ENCODE measurements at regions not wholly inside any gene's neighbourhood (a gene's known extent, or its start where the extent isn't known, plus 50 kb on each side); places are given as distances from the start of the nearest gene placed in this dataset.

DNA sequence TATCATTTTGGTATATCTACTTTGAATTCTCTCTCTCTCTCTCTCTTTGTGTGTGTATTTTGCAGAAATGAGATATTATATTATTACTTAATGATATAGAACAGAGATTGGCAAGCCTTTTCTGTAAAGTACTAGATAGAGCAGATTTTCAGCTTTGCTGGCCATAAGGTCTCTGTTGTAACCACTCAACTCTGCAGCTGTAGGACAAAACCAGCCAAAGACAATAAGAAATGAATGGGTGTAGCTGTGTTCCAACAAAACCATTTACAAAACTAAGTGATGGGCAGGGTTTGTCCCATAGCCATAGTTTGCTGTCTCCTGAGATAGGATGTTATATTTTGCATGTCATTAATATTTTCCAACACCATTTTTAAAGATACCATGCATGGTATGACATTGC, 91.2 kb upstream of the TSHZ2 start:
- TF ChIP-seq, protein P1, sequence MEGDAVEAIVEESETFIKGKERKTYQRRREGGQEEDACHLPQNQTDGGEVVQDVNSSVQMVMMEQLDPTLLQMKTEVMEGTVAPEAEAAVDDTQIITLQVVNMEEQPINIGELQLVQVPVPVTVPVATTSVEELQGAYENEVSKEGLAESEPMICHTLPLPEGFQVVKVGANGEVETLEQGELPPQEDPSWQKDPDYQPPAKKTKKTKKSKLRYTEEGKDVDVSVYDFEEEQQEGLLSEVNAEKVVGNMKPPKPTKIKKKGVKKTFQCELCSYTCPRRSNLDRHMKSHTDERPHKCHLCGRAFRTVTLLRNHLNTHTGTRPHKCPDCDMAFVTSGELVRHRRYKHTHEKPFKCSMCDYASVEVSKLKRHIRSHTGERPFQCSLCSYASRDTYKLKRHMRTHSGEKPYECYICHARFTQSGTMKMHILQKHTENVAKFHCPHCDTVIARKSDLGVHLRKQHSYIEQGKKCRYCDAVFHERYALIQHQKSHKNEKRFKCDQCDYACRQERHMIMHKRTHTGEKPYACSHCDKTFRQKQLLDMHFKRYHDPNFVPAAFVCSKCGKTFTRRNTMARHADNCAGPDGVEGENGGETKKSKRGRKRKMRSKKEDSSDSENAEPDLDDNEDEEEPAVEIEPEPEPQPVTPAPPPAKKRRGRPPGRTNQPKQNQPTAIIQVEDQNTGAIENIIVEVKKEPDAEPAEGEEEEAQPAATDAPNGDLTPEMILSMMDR (IDR thresholded peaks at IDR 0.05) = no peak

DNA sequence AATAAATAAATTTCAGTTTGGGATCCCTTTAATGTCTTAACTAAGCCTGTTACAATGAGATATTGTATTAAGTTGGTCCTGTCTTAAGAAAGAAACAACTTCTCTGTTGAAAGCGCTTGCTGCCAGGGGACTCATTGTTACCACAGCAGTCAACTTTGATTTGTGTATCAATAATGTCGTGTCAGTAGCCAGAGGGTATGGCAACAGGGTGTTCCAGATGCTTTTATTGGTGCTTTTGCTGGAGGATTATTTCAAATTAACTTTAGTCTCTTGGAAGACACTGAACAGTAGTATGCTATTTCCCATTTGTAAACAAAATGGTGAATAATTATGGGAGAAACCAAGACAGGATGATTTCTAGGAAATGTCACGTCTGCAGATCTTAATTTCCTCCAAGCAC, 91.9 kb upstream of the TSHZ2 start:
- no peak overlapping the region for H3K4me3 ChIP-seq (replicated peaks in 1 of 3; ENCODE audit: low read depth in 2 of 3, low read length in 3 of 3)
- H3K27me3 Mint-ChIP-seq (ENCODE audit: low read depth in 3 of 3) = peaks cover 0 to 3% (median 2%) of the 10 kb centered on the region in 3 donors
- no peak overlapping the region for H3K9ac ChIP-seq (ENCODE audit: insufficient read depth, low read length, poor library complexity, severe bottlenecking)
- no peaks in the 10 kb centered on the region for H3K27me3 ChIP-seq (ENCODE audit: control insufficient read depth in 2 of 2, insufficient read depth in 2 of 2, low read length in 2 of 2)
- WGBS (ENCODE audit: insufficient coverage) = 0% methylated on average over 1 of the region's 3 CpGs
- intact Hi-C loops (cut with micrococcal nuclease) = no loop called here
- TF ChIP-seq, protein P1 (IDR thresholded peaks at IDR 0.05) = no peak
- no peaks in the 10 kb centered on the region for H3K4me1 Mint-ChIP-seq
- no peak overlapping the region for H3K27ac Mint-ChIP-seq
- no peaks in the 10 kb centered on the region for H3K79me2 ChIP-seq (ENCODE audit: insufficient read depth, low read length)
- no peak for DNase-seq
- H3K4me3 Mint-ChIP-seq = no peak overlapping the region
- no peaks in the 10 kb centered on the region for H3K36me3 Mint-ChIP-seq
- peaks cover 0 to 4% (median 2%) of the 10 kb centered on the region in 7 donors for H3K9me3 Mint-ChIP-seq
- H4K20me1 ChIP-seq (ENCODE audit: insufficient read depth, low read length) = no peaks in the 10 kb centered on the region
- H2AFZ ChIP-seq (ENCODE audit: insufficient read depth, low read depth, low read length, poor library complexity, severe bottlenecking) = no peak overlapping the region
- H3K4me2 ChIP-seq (replicated peaks; ENCODE audit: extremely low read depth, low read length, poor library complexity, severe bottlenecking) = no peak overlapping the region
- H3K4me1 ChIP-seq (ENCODE audit: control insufficient read depth in 1 of 2, insufficient read depth in 2 of 2, low read length in 2 of 2) = no peaks in the 10 kb centered on the region
- no peaks in the 10 kb centered on the region for H3K36me3 ChIP-seq (replicated peaks in 1 of 2; ENCODE audit: control insufficient read depth in 1 of 2, insufficient read depth in 2 of 2, low read length in 2 of 2)
- H3K27ac ChIP-seq (ENCODE audit: low read depth in 1 of 2, low read length in 2 of 2) = no peak overlapping the region
- no peaks in the 10 kb centered on the region for H3K9me3 ChIP-seq (replicated peaks in 1 of 2; ENCODE audit: control insufficient read depth in 1 of 2, insufficient read depth in 1 of 2, low read length in 2 of 2)

More for the DNA sequence above, 91.2 kb upstream of the TSHZ2 start:
- H3K9me3 ChIP-seq (replicated peaks in 1 of 2; ENCODE audit: control insufficient read depth in 1 of 2, insufficient read depth in 1 of 2, low read length in 2 of 2) = no peaks in the 10 kb centered on the region
- Mint-ChIP-seq H3K9me3 (peaks cover 0 to 4% (median 2%) of the 10 kb centered on the region in 7 donors), H3K36me3 (no peaks in the 10 kb centered on the region), H3K27ac (no peak overlapping the region), H3K4me3 (no peak overlapping the region), H3K4me1 (no peaks in the 10 kb centered on the region), H3K27me3 (ENCODE audit: low read depth in 3 of 3) (peaks cover 0 to 3% (median 2%) of the 10 kb centered on the region in 3 donors)
- DNase-seq = no peak
- intact Hi-C loops (cut with micrococcal nuclease) = no loop called here
- H3K4me1 ChIP-seq (ENCODE audit: control insufficient read depth in 1 of 2, insufficient read depth in 2 of 2, low read length in 2 of 2) = no peaks in the 10 kb centered on the region
- no peak overlapping the region for H3K27ac ChIP-seq (ENCODE audit: low read depth in 1 of 2, low read length in 2 of 2)
- no peak overlapping the region for H3K9ac ChIP-seq (ENCODE audit: insufficient read depth, low read length, poor library complexity, severe bottlenecking)
- no peak overlapping the region for H3K4me2 ChIP-seq (replicated peaks; ENCODE audit: extremely low read depth, low read length, poor library complexity, severe bottlenecking)
- H4K20me1 ChIP-seq (ENCODE audit: insufficient read depth, low read length) = no peaks in the 10 kb centered on the region
- no peaks in the 10 kb centered on the region for H3K27me3 ChIP-seq (ENCODE audit: control insufficient read depth in 2 of 2, insufficient read depth in 2 of 2, low read length in 2 of 2)
- H3K36me3 ChIP-seq (replicated peaks in 1 of 2; ENCODE audit: control insufficient read depth in 1 of 2, insufficient read depth in 2 of 2, low read length in 2 of 2) = no peaks in the 10 kb centered on the region
- H3K79me2 ChIP-seq (ENCODE audit: insufficient read depth, low read length) = no peaks in the 10 kb centered on the region
- H3K4me3 ChIP-seq (replicated peaks in 1 of 3; ENCODE audit: low read depth in 2 of 3, low read length in 3 of 3) = no peak overlapping the region
- no peak overlapping the region for H2AFZ ChIP-seq (ENCODE audit: insufficient read depth, low read depth, low read length, poor library complexity, severe bottlenecking)

All from CD14-positive monocyte (primary cell).